ENCODE measurements at regions not wholly inside any gene's neighbourhood (a gene's known extent, or its start where the extent isn't known, plus 50 kb on each side); places are given as distances from the start of the nearest gene placed in this dataset.

DNA sequence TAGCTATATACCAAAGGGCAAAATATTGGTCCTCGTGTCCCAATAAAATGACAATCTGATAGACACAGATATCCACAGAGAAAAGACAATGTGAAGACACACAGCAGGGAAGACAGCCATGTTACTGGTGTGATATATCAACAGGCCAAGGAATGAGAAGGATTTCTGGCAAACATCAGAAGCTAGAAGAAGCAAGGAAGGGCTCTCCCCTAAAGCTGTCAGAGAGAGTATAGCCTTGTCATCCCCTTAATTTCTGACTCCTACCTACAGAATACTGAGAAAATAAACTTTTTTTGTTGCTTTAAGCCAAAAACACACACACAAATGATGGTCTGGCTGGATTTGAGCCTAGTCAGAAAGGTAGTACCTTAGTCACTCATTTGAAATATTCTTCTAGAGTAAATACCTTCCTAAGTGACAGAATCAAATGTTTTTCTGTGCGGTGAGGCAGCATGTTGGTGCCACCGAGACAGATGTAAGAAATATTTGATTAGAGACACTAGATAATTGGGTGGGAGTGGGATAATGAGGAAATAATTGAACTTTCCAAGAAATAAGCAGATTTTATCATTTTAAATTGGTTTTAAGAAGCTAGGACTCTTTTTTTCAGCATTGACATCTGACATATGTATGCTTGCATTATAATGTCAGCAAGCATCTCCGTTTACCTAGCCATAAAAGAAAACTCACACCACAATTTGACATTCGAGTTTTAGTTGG lies 123.4 kb upstream of the TFAP2D start:
- Histone ChIP-seq H3K36me3 (ENCODE audit: insufficient read depth) (no peaks in the 10 kb centered on the region), H3K4me1 (ENCODE audit: insufficient read depth) (no peaks in the 10 kb centered on the region), H3K27ac (ENCODE audit: low read depth) (no peak overlapping the region), H3K4me3 (ENCODE audit: low read depth, low read length) (no peak overlapping the region)
- no peak for DNase-seq (ENCODE audit: extremely low spot score)
- WGBS: 61% methylated on average over 5 of the region's 5 CpGs

DNA sequence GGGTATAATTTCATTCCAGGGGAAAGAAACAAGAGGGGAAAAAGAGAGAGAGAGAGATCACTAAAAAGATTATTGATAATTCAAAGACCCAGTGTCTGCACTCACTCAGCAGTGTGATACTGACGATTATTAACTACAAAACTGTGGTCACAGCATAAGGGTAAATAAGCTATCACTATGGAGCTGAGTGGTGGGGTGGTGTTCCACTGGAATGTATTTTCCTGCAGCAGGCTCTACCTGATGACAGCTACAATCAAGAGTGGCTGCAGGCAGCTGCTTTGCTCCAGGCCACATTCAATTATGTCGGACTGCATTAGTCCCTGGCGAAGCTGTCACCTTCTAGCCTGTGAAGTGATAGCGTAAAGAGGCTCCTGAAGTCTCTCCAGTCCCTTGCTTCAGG lies 122.2 kb upstream of the TFAP2D start:
- Histone ChIP-seq H3K4me3 (ENCODE audit: low read depth, low read length) (no peak overlapping the region), H3K36me3 (ENCODE audit: insufficient read depth) (no peaks in the 10 kb centered on the region), H3K27ac (ENCODE audit: low read depth) (no peak overlapping the region), H3K4me1 (ENCODE audit: insufficient read depth) (no peaks in the 10 kb centered on the region)
- WGBS: 25% methylated on average over 4 of the region's 4 CpGs
- no peak for DNase-seq (ENCODE audit: extremely low spot score)

DNA sequence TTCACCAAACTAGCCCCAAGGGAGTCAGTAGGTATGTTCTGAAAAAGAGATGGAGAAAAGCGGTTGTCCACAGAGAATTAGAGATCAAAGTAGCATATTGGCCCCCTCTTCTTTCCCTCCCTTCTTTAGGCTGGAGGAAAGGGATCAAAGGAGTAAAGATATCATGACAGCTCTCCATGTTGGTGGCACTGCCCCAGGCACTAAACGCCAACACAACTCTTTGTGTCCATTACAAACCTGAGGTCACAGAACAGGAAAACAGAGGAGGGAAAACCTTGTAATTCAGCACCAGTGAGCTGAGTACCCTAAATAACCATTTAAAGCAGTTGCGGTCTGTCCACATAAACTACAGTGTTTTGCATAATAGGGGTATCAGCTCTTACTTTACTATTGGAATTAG lies 113.0 kb upstream of the TFAP2D start:
- WGBS: 74% methylated on average over 3 of the region's 3 CpGs

DNA sequence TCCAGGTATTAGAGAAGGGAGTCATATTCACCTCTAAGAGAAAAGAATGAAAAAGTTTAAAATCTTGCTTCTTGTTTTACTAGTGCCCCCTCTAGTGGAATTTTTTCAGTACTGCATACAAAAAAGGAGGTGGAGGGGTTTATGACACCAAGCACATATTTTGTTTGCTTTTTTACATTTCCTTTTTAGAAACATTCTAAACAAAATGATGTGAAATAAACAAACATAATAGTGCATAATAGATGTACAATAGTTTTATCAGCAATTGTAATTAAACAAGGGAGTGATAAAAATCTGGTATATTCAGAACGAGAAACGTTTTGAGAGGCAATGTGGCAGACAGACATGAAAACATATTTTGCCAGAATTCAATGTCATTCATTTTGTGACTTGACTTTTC lies 111.0 kb upstream of the TFAP2D start:
- no peak for DNase-seq (ENCODE audit: extremely low spot score)
- H3K27ac ChIP-seq (ENCODE audit: low read depth): no peak overlapping the region
- WGBS: 53% methylated on average over 2 of the region's 2 CpGs
- no peak overlapping the region for H3K4me3 ChIP-seq (ENCODE audit: low read depth, low read length)
- H3K36me3 ChIP-seq (ENCODE audit: insufficient read depth): no peaks in the 10 kb centered on the region
- no peaks in the 10 kb centered on the region for H3K4me1 ChIP-seq (ENCODE audit: insufficient read depth)

More for the DNA sequence above, 113.0 kb upstream of the TFAP2D start:
- H3K4me3 ChIP-seq (ENCODE audit: low read depth, low read length): no peak overlapping the region
- no peak for DNase-seq (ENCODE audit: extremely low spot score)
- no peaks in the 10 kb centered on the region for H3K36me3 ChIP-seq (ENCODE audit: insufficient read depth)
- no peak overlapping the region for H3K27ac ChIP-seq (ENCODE audit: low read depth)
- no peaks in the 10 kb centered on the region for H3K4me1 ChIP-seq (ENCODE audit: insufficient read depth)

DNA sequence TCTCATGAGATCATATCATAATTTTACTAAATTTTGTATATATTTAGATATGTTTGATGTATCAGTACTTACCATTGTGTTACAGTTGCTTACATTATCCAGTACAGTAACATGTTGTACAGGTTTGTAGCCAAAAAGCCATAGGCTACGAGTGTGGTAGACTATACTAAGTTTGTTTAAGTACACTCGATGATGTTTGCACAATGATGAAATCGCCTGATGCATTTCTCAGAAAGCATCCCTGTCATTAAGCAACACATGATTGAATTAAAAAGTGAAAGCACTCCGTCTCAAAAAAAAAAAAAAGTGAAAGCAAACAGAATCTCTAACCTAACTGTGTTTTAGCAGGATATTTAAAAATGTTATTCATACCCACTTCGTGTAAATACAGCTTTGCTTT lies 104.9 kb upstream of the TFAP2D start:
- 72% methylated on average over 5 of the region's 5 CpGs for WGBS
- no peak for DNase-seq (ENCODE audit: extremely low spot score)

DNA sequence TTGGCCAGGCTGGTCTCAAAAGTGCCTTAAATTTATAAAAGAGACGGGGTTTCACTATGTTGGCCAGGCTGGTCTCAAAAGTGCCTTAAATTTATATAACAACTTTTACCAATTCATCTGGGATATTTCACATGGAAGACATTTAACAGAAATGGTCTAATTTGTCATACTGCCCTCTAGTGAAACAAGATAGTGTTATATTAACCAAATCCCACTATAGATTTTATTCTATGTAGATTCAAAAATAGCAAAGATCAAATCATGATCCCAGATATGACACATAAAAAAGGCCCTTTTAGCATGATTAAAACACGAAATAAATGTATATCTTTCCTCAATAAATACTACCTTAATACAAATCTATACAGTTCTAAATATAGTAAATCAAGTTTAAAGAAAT lies 102.8 kb upstream of the TFAP2D start:
- Histone ChIP-seq H3K4me1 (ENCODE audit: insufficient read depth) (no peaks in the 10 kb centered on the region), H3K36me3 (ENCODE audit: insufficient read depth) (no peaks in the 10 kb centered on the region), H3K27ac (ENCODE audit: low read depth) (no peak overlapping the region), H3K4me3 (ENCODE audit: low read depth, low read length) (no peak overlapping the region)
- WGBS: 69% methylated on average over 2 of the region's 2 CpGs
- DNase-seq (ENCODE audit: extremely low spot score): no peak

More for the DNA sequence above, 104.9 kb upstream of the TFAP2D start:
- no peaks in the 10 kb centered on the region for H3K4me1 ChIP-seq (ENCODE audit: insufficient read depth)
- H3K36me3 ChIP-seq (ENCODE audit: insufficient read depth): no peaks in the 10 kb centered on the region
- H3K4me3 ChIP-seq (ENCODE audit: low read depth, low read length): no peak overlapping the region
- no peak overlapping the region for H3K27ac ChIP-seq (ENCODE audit: low read depth)

DNA sequence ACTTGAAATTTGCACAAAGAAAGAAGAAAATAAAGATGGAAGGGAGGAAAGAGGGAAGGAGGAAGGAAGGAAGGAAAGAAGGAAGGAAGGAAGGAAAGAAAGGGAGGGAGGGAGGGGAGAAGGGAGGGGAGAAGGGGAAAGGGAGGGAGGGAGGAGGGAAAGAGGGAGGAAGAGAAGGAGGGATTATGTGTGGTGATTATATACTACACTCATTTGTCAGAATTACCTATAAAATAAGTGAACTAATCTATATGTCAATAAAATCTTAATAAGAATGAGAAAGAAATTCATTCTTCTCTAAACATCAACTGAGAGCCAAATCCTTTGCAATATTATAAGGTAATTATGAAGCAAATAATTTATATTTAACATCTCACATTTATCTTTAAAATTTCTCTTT lies 77.9 kb upstream of the TFAP2D start:
- no peak for DNase-seq (ENCODE audit: extremely low spot score)
- no peaks in the 10 kb centered on the region for H3K4me1 ChIP-seq (ENCODE audit: insufficient read depth)
- H3K4me3 ChIP-seq (ENCODE audit: low read depth, low read length): no peak overlapping the region
- no peaks in the 10 kb centered on the region for H3K36me3 ChIP-seq (ENCODE audit: insufficient read depth)
- no peak overlapping the region for H3K27ac ChIP-seq (ENCODE audit: low read depth)

DNA sequence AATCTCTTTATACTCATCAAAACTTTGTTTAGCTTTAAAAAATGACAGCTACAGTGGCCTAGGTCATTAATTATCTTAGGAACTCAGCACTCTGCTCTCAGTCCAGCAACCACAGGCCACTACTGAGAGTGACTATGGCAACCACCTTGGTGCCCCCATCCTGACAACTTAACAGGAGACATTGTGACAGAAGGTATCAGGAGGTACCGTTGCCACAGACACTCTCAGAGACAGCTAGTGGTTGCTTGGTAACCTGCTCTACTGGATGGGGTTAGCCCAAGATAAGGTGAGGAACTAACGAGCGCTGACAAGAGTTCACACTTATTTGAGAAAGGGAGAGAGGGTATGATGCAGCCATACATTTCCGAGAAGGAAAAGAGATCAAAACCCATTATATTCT lies 76.1 kb upstream of the TFAP2D start:
- Histone ChIP-seq H3K4me1 (ENCODE audit: insufficient read depth) (no peaks in the 10 kb centered on the region), H3K27ac (ENCODE audit: low read depth) (no peak overlapping the region), H3K4me3 (ENCODE audit: low read depth, low read length) (no peak overlapping the region), H3K36me3 (ENCODE audit: insufficient read depth) (no peaks in the 10 kb centered on the region)
- WGBS: 22% methylated on average over 4 of the region's 4 CpGs
- DNase-seq (ENCODE audit: extremely low spot score): no peak

DNA sequence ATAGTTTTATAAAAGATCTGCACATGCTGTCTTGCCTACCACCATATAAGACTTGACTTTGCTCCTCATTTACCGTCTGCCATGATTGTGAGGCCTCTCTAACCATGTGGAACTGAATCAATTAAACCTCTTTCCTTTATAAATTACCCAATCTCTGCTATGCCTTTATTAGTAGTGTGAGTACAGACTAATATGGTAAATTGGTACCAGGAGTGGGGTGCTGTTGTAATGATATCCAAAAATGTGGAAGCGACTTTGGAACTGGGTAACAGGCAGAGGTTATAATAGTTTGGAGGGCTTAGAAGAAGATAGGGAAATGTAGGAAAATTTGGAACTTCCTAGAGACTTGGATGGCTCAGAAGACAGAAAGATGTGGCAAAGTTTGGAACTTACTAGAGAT lies 64.2 kb upstream of the TFAP2D start:
- 84% methylated on average over 2 of the region's 2 CpGs for WGBS
- no peak for DNase-seq (ENCODE audit: extremely low spot score)
- H3K27ac ChIP-seq (ENCODE audit: low read depth): no peak overlapping the region

DNA sequence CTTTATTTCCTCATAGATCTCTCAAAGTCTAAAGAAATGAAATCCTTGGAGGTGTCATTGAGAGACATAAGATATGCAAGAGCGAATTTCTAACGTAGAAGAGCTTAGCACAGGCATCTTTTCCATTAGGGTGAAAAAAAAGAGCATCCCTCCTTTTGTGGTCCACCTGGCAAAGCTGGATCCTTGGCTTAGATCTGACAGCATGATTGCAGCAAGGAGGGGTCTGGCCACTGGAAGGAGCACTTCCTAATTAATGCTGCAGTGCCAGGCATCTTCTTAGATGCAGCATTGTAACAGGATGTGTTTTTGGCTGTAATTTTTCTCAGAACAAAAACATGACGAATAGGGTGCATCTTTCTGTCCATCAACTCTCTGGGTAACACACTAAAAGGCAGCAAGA lies 60.1 kb upstream of the TFAP2D start:
- no peak for DNase-seq (ENCODE audit: extremely low spot score)
- Histone ChIP-seq H3K4me3 (ENCODE audit: low read depth, low read length) (no peak overlapping the region), H3K36me3 (ENCODE audit: insufficient read depth) (no peaks in the 10 kb centered on the region), H3K27ac (ENCODE audit: low read depth) (no peak overlapping the region), H3K4me1 (ENCODE audit: insufficient read depth) (no peaks in the 10 kb centered on the region)
- 54% methylated on average over 3 of the region's 3 CpGs for WGBS

More for the DNA sequence above, 64.2 kb upstream of the TFAP2D start:
- Histone ChIP-seq H3K4me3 (ENCODE audit: low read depth, low read length) (no peak overlapping the region), H3K36me3 (ENCODE audit: insufficient read depth) (no peaks in the 10 kb centered on the region), H3K4me1 (ENCODE audit: insufficient read depth) (no peaks in the 10 kb centered on the region)

DNA sequence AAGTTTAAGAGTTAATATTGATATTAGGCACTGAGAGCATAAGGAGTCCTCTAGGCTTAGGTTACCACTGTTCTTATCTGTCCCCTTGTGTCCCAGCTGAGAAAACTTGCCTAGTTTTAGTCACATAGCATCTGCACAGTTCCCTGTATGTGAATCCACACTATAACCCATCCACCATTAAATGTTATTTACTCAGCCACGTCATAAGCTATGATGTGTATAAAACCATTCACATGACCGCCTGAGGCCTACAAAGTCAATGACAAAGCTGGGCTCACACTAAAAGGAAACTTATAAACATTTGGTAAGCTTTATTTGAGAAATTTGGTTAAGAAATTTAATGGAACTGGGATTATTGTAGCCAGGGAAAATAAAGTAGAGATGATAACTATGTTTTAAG lies 59.2 kb upstream of the TFAP2D start:
- H3K36me3 ChIP-seq (ENCODE audit: insufficient read depth): no peaks in the 10 kb centered on the region
- WGBS: 69% methylated on average over 2 of the region's 2 CpGs
- H3K27ac ChIP-seq (ENCODE audit: low read depth): no peak overlapping the region
- H3K4me1 ChIP-seq (ENCODE audit: insufficient read depth): no peaks in the 10 kb centered on the region
- no peak for DNase-seq (ENCODE audit: extremely low spot score)
- H3K4me3 ChIP-seq (ENCODE audit: low read depth, low read length): no peak overlapping the region

DNA sequence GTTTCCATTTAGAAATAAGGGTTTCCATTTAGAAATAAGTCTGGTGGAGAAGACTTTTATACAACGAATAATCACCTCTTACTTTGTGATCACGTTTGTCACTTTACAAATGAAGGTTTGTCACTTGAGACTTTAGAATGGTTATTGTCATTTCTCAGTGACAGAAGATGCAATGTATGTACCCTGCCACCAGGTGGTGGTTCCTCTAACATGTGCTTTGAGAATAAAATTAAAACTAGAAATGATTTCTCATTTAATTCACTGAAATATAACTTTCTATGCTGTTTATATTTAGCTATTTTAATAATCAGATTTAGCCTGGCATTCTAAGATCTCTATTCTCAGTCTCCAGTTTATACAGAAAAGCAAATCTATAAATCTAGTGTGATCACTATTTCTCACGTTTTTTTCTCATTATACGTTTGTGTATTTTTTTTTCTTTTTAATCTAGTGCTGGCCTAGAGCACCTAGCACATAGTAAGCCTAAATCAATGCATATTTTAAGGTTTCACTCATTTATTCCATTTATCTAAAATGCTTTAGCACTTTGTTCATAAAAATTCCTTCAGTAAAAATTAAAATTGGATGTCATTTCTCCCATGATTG lies 57.4 kb upstream of the TFAP2D start:
- 40% methylated on average over 4 of the region's 4 CpGs for WGBS
- no peak overlapping the region for H3K27ac ChIP-seq (ENCODE audit: low read depth)
- H3K4me3 ChIP-seq (ENCODE audit: low read depth, low read length): no peak overlapping the region
- H3K36me3 ChIP-seq (ENCODE audit: insufficient read depth): no peaks in the 10 kb centered on the region
- no peak for DNase-seq (ENCODE audit: extremely low spot score)
- H3K4me1 ChIP-seq (ENCODE audit: insufficient read depth): no peaks in the 10 kb centered on the region

DNA sequence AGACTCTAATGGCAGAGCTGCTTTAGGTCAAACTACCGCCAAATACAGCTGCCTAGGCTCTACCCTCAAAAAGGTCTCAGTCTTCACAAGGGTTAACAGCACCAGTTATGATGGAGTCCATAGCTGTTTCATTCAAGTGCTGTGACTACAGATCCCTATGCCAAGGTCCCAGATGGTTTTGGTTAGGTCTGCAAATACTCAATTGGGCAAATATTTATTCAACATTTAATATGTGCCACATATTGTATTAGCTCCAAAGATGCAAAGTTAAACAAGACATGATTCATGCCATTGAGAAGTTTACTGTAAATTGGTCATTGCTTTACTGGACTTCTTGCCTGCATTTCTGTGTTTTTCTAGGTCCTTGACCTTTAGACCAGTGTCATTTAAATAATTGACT lies 55.8 kb upstream of the TFAP2D start:
- 85% methylated on average over 1 of the region's 1 CpG for WGBS
- H3K27ac ChIP-seq (ENCODE audit: low read depth): no peak overlapping the region
- no peak for DNase-seq (ENCODE audit: extremely low spot score)
- no peak overlapping the region for H3K4me3 ChIP-seq (ENCODE audit: low read depth, low read length)
- H3K36me3 ChIP-seq (ENCODE audit: insufficient read depth): no peaks in the 10 kb centered on the region
- no peaks in the 10 kb centered on the region for H3K4me1 ChIP-seq (ENCODE audit: insufficient read depth)

DNA sequence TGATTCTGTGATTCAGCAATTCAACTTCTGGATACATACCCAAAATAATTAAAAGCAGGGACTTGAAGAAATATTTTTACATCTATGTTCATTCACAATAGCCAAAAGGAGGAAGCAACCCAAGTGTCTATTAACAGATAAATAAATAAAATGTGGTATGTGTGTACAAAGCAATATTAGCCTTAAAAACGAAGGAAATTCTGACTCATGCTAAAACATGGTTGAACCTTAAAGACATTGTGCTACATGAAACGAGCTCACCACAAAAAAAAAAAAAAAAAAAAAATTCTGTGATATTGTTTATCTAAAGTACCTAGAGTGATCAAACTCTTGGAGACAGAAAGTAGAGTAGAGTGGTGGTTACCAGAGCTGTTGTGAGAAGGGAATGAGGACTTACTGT lies 54.8 kb upstream of the TFAP2D start:
- Histone ChIP-seq H3K4me1 (ENCODE audit: insufficient read depth) (no peaks in the 10 kb centered on the region), H3K36me3 (ENCODE audit: insufficient read depth) (no peaks in the 10 kb centered on the region), H3K4me3 (ENCODE audit: low read depth, low read length) (no peak overlapping the region), H3K27ac (ENCODE audit: low read depth) (no peak overlapping the region)
- DNase-seq (ENCODE audit: extremely low spot score): no peak
- 55% methylated on average over 2 of the region's 2 CpGs for WGBS
